IPS DF 19.7 (cell line): ENCODE measurements at regions not wholly inside any gene's neighbourhood (a gene's known extent, or its start where the extent isn't known, plus 50 kb on each side); places are given as distances from the start of the nearest gene placed in this dataset.

Source experiments
- DNase-seq: peaks from one replicate; pipeline ENCODE4 v3.0.0-alpha.2; 2013; ENCODE audit warnings: low read depth, low spot score

- DNase-seq, result no peak
These were observed 270.5 kb upstream of the NCKAP5 start for GRCh38 chr2:133838642-133839365.

- DNase-seq, result no peak
These were observed 271.4 kb upstream of the NCKAP5 start for GRCh38 chr2:133839677-133840076.

GRCh38 chr2:133840761-133841160, 272.5 kb upstream of the NCKAP5 start:
- DNase-seq, result no peak

GRCh38 chr2:133841900-133842299, 273.6 kb upstream of the NCKAP5 start:
- DNase-seq, result no peak

- DNase-seq, result no peak
These were observed 274.2 kb upstream of the NCKAP5 start for GRCh38 chr2:133842446-133842845.

GRCh38 chr2:133843091-133843490, 274.8 kb upstream of the NCKAP5 start:
- no peak for DNase-seq

- DNase-seq, result no peak
These were observed 275.3 kb upstream of the NCKAP5 start for GRCh38 chr2:133843551-133843950.

GRCh38 chr2:133844214-133844892, 276.1 kb upstream of the NCKAP5 start:
- DNase-seq, result peak; percentile 60

GRCh38 chr2:133846476-133846875, 278.2 kb upstream of the NCKAP5 start:
- no peak for DNase-seq

GRCh38 chr2:133847591-133847990, 279.3 kb upstream of the NCKAP5 start:
- no peak for DNase-seq

- DNase-seq, result no peak
These were observed 279.9 kb upstream of the NCKAP5 start for GRCh38 chr2:133848111-133848649.

GRCh38 chr2:133849341-133849740, 281.1 kb upstream of the NCKAP5 start:
- DNase-seq, result no peak

- no peak for DNase-seq
These were observed 286.4 kb upstream of the NCKAP5 start for GRCh38 chr2:133854603-133855200.

- DNase-seq, result no peak
These were observed 287.3 kb upstream of the NCKAP5 start for GRCh38 chr2:133855526-133855925.

GRCh38 chr2:133856678-133857077, 288.4 kb upstream of the NCKAP5 start:
- no peak for DNase-seq

GRCh38 chr2:133859578-133859977, 291.3 kb upstream of the NCKAP5 start:
- no peak for DNase-seq

GRCh38 chr2:133862400-133862977, 294.2 kb upstream of the NCKAP5 start:
- no peak for DNase-seq

- DNase-seq, result no peak
These were observed 295.0 kb upstream of the NCKAP5 start for GRCh38 chr2:133863106-133863800.

- no peak for DNase-seq
These were observed 296.9 kb upstream of the NCKAP5 start for GRCh38 chr2:133865141-133865540.

- no peak for DNase-seq
These were observed 298.9 kb upstream of the NCKAP5 start for GRCh38 chr2:133867166-133867565.

GRCh38 chr2:133871545-133872209, 303.4 kb upstream of the NCKAP5 start:
- DNase-seq, result no peak
